WERI-Rb-1 (cell line): ENCODE measurements at regions not wholly inside any gene's neighbourhood (a gene's known extent, or its start where the extent isn't known, plus 50 kb on each side); places are given as distances from the start of the nearest gene placed in this dataset.

Experiments
- DNase-seq: peaks from one replicate; pipeline ENCODE4 v3.0.0-alpha.2; 2020
- H3K27ac ChIP-seq: fragments of 250-450 bp; sonication (Bioruptor Pico); 2 replicates; pipeline ENCODE4 v1.5.1; 2020; ENCODE audit warnings: mild to moderate bottlenecking, moderate library complexity
- H3K27me3 ChIP-seq: fragments of 250-450 bp; sonication (Bioruptor Pico); 2 replicates; pipeline ENCODE4 v1.5.1; 2021; ENCODE audit warnings: mild to moderate bottlenecking, low read depth, moderate library complexity; ENCODE audit not compliant: insufficient read depth, severe bottlenecking
- H3K36me3 ChIP-seq: fragments of 250-450 bp; sonication (Bioruptor Pico); 2 replicates; pipeline ENCODE4 v1.5.1; 2020; ENCODE audit warnings: mild to moderate bottlenecking, moderate library complexity
- H3K4me3 ChIP-seq: 2 replicates; pipeline ENCODE4 v1.5.1; 2011; ENCODE audit warnings: low read depth, mild to moderate bottlenecking, control low read depth, low read length
- H3K9me3 ChIP-seq: fragments of 250-450 bp; sonication (Bioruptor Pico); 2 replicates; pipeline ENCODE4 v1.5.1; 2021; ENCODE audit warnings: mild to moderate bottlenecking, moderate library complexity; ENCODE audit not compliant: severe bottlenecking
- TF ChIP-seq, protein P1 (sequence below): IDR thresholded peaks from 2 replicates; pipeline ENCODE4 v1.5.1; 2011; ENCODE audit warnings: low read depth, mild to moderate bottlenecking, control low read depth, inconsistent platforms, low read length

DNA sequence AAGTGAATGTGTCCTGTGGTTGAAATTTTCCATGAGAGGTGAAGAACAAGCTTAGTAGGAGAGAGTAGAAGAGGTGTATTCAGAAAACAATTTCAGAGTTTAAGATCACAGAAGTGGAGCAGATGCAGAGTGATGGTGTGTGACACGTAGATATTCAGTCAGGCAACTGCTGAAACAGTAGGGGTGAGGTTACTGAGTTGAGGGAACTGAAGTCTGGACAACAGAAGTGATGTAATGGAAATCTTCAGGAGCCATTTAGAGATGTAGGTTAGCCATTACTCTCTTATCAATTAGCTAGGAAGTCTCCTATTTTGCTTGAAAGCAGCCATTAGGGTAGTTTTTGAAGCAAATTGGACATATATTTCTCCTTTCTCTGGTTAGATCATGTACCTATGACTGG, 584.4 kb downstream of the PKHD1 start:
- H3K27me3 ChIP-seq: no peaks in the 10 kb centered on the region
- H3K9me3 ChIP-seq: no peaks in the 10 kb centered on the region
- no peak overlapping the region for H3K27ac ChIP-seq
- TF ChIP-seq, protein P1, sequence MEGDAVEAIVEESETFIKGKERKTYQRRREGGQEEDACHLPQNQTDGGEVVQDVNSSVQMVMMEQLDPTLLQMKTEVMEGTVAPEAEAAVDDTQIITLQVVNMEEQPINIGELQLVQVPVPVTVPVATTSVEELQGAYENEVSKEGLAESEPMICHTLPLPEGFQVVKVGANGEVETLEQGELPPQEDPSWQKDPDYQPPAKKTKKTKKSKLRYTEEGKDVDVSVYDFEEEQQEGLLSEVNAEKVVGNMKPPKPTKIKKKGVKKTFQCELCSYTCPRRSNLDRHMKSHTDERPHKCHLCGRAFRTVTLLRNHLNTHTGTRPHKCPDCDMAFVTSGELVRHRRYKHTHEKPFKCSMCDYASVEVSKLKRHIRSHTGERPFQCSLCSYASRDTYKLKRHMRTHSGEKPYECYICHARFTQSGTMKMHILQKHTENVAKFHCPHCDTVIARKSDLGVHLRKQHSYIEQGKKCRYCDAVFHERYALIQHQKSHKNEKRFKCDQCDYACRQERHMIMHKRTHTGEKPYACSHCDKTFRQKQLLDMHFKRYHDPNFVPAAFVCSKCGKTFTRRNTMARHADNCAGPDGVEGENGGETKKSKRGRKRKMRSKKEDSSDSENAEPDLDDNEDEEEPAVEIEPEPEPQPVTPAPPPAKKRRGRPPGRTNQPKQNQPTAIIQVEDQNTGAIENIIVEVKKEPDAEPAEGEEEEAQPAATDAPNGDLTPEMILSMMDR: no peak
- no peak for DNase-seq
- no peak overlapping the region for H3K4me3 ChIP-seq
- H3K36me3 ChIP-seq: no peaks in the 10 kb centered on the region

DNA sequence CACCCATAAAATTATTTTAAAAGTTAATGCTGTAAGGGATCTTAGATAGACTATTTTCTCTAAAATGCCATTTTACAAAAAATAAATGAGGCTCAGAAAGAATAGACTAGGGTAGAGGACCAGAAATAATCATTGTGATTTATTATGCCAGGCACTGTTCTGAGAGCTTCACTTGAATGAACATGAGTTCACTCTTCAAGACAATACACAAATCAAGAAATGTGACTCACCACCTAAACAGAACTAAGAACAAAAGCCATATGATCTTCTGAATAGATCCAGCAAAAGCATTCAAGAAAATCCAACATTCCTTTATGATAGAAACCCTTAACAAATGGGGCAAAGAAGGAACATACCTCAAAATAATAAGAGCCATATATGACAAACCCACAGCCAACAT, 582.0 kb downstream of the PKHD1 start:
- no peaks in the 10 kb centered on the region for H3K9me3 ChIP-seq
- H3K27ac ChIP-seq: no peak overlapping the region
- TF ChIP-seq, protein P1: no peak
- H3K36me3 ChIP-seq: no peaks in the 10 kb centered on the region
- H3K27me3 ChIP-seq: no peaks in the 10 kb centered on the region
- no peak overlapping the region for H3K4me3 ChIP-seq
- no peak for DNase-seq

DNA sequence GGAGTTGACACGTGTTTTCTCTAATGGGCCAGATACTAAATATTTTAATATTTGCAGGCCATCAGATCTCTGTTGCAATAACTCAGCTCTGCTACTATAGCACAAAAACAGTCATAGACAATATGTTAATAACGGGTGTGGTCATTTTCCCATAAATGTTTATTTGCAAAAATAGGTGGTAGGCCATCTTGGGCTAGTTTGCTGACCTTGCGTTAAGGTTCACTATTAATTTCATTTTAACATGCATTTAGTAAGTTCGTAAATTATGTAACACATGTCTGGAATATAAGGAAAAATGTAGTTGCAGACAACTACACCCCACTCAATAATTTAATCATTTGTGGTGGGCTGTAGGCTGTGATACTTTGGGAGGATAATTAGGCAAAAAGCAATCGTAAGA, 577.8 kb downstream of the PKHD1 start:
- H3K9me3 ChIP-seq: no peaks in the 10 kb centered on the region
- H3K27me3 ChIP-seq: no peaks in the 10 kb centered on the region
- no peak overlapping the region for H3K4me3 ChIP-seq
- TF ChIP-seq, protein P1: no peak
- H3K27ac ChIP-seq: no peak overlapping the region
- no peak for DNase-seq
- H3K36me3 ChIP-seq: no peaks in the 10 kb centered on the region

DNA sequence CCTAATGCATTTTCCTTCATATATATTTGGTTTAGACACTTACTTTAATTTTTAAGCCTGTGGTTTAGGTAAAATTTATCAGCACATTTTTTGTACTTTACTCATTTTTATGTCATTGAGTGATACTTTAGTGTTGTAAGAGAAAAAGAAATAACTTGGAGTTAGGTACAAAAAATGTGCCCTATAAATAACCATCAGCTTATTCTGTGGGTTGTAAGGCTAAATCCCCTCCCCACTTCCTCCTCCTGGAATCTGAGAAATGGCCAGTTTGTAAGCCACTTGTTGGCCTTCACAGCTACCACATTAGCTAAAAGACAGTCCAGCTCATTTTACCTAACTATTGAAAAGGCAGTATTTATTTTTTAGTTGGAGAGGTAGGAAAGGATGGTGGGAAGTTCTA, 576.3 kb downstream of the PKHD1 start:
- Histone ChIP-seq H3K4me3 (no peak overlapping the region), H3K27ac (no peak overlapping the region), H3K27me3 (no peaks in the 10 kb centered on the region), H3K36me3 (no peaks in the 10 kb centered on the region), H3K9me3 (no peaks in the 10 kb centered on the region)
- TF ChIP-seq, protein P1: no peak
- DNase-seq: no peak

DNA sequence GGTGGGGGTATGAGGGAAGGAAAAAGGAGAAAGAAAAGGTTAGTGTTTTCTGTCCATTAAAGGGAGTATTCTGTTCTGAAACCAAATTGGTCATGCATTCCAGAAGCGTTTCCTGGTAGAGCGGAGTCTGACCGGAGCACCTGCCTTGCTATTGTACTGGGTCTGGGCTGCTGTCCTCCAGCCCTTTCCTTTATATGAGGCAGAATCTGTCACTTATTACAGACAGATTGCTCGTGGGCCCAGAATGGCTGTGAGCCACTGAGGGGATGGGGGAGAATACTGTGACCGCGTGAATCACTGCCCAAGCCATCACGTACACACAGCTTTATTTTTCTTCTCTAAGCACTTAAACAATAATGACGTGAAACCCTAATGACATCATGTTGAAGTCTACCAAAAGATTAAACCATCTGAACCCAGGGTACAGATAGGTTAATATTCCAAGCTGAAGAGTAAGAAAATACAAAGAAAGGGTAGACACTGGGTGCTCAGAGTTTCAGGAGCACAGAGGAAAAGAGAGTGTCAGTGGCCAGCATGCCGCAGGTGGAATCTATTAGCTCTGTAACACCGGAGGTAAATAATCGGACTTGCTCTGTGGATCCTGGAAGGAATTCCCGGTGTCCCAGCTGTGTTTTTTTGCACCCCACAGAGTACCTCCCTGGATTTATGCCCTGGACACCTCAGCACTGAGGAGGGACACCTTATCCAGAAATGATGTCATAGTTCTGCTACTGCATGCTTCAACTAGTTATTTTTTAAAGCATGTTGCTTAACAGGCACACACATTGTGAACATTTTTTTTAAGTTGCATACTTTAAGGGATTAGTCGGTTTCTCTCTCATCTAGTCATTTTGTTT, 573.3 kb downstream of the PKHD1 start:
- Histone ChIP-seq H3K27ac (no peak overlapping the region), H3K4me3 (no peak overlapping the region), H3K9me3 (no peaks in the 10 kb centered on the region), H3K36me3 (no peaks in the 10 kb centered on the region), H3K27me3 (no peaks in the 10 kb centered on the region)
- TF ChIP-seq, protein P1: no peak
- no peak for DNase-seq
